ENCODE measurements at regions not wholly inside any gene's neighbourhood (a gene's known extent, or its start where the extent isn't known, plus 50 kb on each side); places are given as distances from the start of the nearest gene placed in this dataset.

- in situ Hi-C loops (cut with HindIII; ENCODE audit: low pct_unique_long_range_greater_than_20kb, low sequenced_read_pairs): no loop called here
- no peak for DNase-seq (ENCODE audit: low read depth in 1 of 2, low spot score in 1 of 2)
- no peak for TF ChIP-seq JUND (IDR thresholded peaks at IDR 0.05; ENCODE audit: low read depth)
Observed at GRCh38 chr11:70798296-70798695, 400.0 kb downstream of the CTTN start.

- in situ Hi-C loops (cut with HindIII; ENCODE audit: low pct_unique_long_range_greater_than_20kb, low sequenced_read_pairs): no loop called here
- no peak for TF ChIP-seq JUND (IDR thresholded peaks at IDR 0.05; ENCODE audit: low read depth)
Observed at GRCh38 chr11:70799386-70799785, 401.1 kb downstream of the CTTN start.

GRCh38 chr11:70802185-70802584, 403.9 kb downstream of the CTTN start:
- no peak for DNase-seq (ENCODE audit: low read depth in 1 of 2, low spot score in 1 of 2)
- in situ Hi-C loops (cut with HindIII; ENCODE audit: low pct_unique_long_range_greater_than_20kb, low sequenced_read_pairs): no loop called here
- no peak for TF ChIP-seq JUND (IDR thresholded peaks at IDR 0.05; ENCODE audit: low read depth)

More at GRCh38 chr11:70799386-70799785, 401.1 kb downstream of the CTTN start:
- DNase-seq (ENCODE audit: low read depth in 1 of 2, low spot score in 1 of 2): no peak

GRCh38 chr11:70804139-70804837, 406.0 kb downstream of the CTTN start:
- TF ChIP-seq JUND (IDR thresholded peaks at IDR 0.05; ENCODE audit: low read depth): no peak
- in situ Hi-C loops (cut with HindIII; ENCODE audit: low pct_unique_long_range_greater_than_20kb, low sequenced_read_pairs): no loop called here
- no peak for DNase-seq (ENCODE audit: low read depth in 1 of 2, low spot score in 1 of 2)

GRCh38 chr11:70805243-70805642, 406.9 kb downstream of the CTTN start:
- in situ Hi-C loops (cut with HindIII; ENCODE audit: low pct_unique_long_range_greater_than_20kb, low sequenced_read_pairs): no loop called here
- TF ChIP-seq JUND (IDR thresholded peaks at IDR 0.05; ENCODE audit: low read depth): no peak
- peak in 1 of 2 experiments; percentile 77 for DNase-seq (ENCODE audit: low read depth in 1 of 2, low spot score in 1 of 2)

GRCh38 chr11:70805971-70806370, 407.6 kb downstream of the CTTN start:
- DNase-seq (ENCODE audit: low read depth in 1 of 2, low spot score in 1 of 2): peak; percentile 49 to 97
- in situ Hi-C loops (cut with HindIII; ENCODE audit: low pct_unique_long_range_greater_than_20kb, low sequenced_read_pairs): no loop called here
- no peak for TF ChIP-seq JUND (IDR thresholded peaks at IDR 0.05; ENCODE audit: low read depth)

- in situ Hi-C loops (cut with HindIII; ENCODE audit: low pct_unique_long_range_greater_than_20kb, low sequenced_read_pairs): no loop called here
Observed at GRCh38 chr11:70806461-70807194, 408.3 kb downstream of the CTTN start.

GRCh38 chr11:70807195-70807543, 408.8 kb downstream of the CTTN start:
- no peak for DNase-seq (ENCODE audit: low read depth in 1 of 2, low spot score in 1 of 2)
- in situ Hi-C loops (cut with HindIII; ENCODE audit: low pct_unique_long_range_greater_than_20kb, low sequenced_read_pairs): no loop called here
- TF ChIP-seq JUND (IDR thresholded peaks at IDR 0.05; ENCODE audit: low read depth): no peak

More at GRCh38 chr11:70806461-70807194, 408.3 kb downstream of the CTTN start:
- TF ChIP-seq JUND (IDR thresholded peaks at IDR 0.05; ENCODE audit: low read depth): no peak
- DNase-seq (ENCODE audit: low read depth in 1 of 2, low spot score in 1 of 2): no peak

GRCh38 chr11:70808686-70809375, 410.5 kb downstream of the CTTN start:
- in situ Hi-C loops (cut with HindIII; ENCODE audit: low pct_unique_long_range_greater_than_20kb, low sequenced_read_pairs): no loop called here
- DNase-seq (ENCODE audit: low read depth in 1 of 2, low spot score in 1 of 2): no peak
- TF ChIP-seq JUND (IDR thresholded peaks at IDR 0.05; ENCODE audit: low read depth): no peak

- in situ Hi-C loops (cut with HindIII; ENCODE audit: low pct_unique_long_range_greater_than_20kb, low sequenced_read_pairs): no loop called here
- no peak for DNase-seq (ENCODE audit: low read depth in 1 of 2, low spot score in 1 of 2)
- TF ChIP-seq JUND (IDR thresholded peaks at IDR 0.05; ENCODE audit: low read depth): no peak
Observed at GRCh38 chr11:70810133-70810532, 411.8 kb downstream of the CTTN start.

GRCh38 chr11:70810681-70811080, 412.4 kb downstream of the CTTN start:
- DNase-seq (ENCODE audit: low read depth in 1 of 2, low spot score in 1 of 2): no peak
- TF ChIP-seq JUND (IDR thresholded peaks at IDR 0.05; ENCODE audit: low read depth): no peak
- in situ Hi-C loops (cut with HindIII; ENCODE audit: low pct_unique_long_range_greater_than_20kb, low sequenced_read_pairs): no loop called here

GRCh38 chr11:70811483-70811882, 413.2 kb downstream of the CTTN start:
- no peak for TF ChIP-seq JUND (IDR thresholded peaks at IDR 0.05; ENCODE audit: low read depth)
- DNase-seq (ENCODE audit: low read depth in 1 of 2, low spot score in 1 of 2): no peak
- in situ Hi-C loops (cut with HindIII; ENCODE audit: low pct_unique_long_range_greater_than_20kb, low sequenced_read_pairs): no loop called here

- in situ Hi-C loops (cut with HindIII; ENCODE audit: low pct_unique_long_range_greater_than_20kb, low sequenced_read_pairs): no loop called here
- TF ChIP-seq JUND (IDR thresholded peaks at IDR 0.05; ENCODE audit: low read depth): no peak
- DNase-seq (ENCODE audit: low read depth in 1 of 2, low spot score in 1 of 2): no peak
Observed at GRCh38 chr11:70811915-70812314, 413.6 kb downstream of the CTTN start.
